GM12874 (cell line): ENCODE measurements at regions not wholly inside any gene's neighbourhood (a gene's known extent, or its start where the extent isn't known, plus 50 kb on each side); places are given as distances from the start of the nearest gene placed in this dataset.

ENCODE experiments used
- TF ChIP-seq, protein P1 (sequence below): IDR thresholded peaks from 2 replicates; pipeline ENCODE4 v1.5.1; 2011; ENCODE audit warnings: low read depth, mild to moderate bottlenecking, control low read depth, low read length, moderate library complexity; ENCODE audit not compliant: insufficient read depth

DNA sequence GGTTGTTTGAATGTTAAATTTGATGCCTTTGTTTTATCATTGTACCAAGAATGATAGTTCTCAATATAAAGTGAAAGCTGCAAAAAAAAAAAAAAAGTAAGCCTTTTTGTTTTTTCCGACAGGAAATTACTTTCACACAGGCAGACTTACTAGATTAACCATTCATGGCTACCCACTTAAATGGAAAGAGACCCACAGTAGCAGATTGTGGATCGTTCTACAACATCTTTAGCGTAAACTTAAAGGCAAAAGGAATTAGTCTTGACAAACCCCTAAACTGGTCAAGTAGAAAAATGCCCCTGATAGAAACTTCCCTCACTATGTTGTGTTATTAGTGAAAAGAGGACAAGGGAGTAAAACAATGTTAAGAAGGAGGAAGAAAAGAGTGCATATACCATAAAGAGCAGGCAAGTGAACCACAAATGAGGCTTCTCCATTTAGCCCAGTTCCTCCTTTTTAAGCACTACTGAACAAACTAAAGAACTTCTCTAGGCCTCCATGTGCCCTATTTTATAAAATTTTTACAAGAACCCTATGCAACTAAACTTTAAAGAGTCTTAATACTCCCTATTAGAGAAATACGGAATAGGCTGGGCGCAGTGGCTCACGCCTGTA is 1560.3 kb downstream of the MRPL39 start:
- TF ChIP-seq, protein P1, sequence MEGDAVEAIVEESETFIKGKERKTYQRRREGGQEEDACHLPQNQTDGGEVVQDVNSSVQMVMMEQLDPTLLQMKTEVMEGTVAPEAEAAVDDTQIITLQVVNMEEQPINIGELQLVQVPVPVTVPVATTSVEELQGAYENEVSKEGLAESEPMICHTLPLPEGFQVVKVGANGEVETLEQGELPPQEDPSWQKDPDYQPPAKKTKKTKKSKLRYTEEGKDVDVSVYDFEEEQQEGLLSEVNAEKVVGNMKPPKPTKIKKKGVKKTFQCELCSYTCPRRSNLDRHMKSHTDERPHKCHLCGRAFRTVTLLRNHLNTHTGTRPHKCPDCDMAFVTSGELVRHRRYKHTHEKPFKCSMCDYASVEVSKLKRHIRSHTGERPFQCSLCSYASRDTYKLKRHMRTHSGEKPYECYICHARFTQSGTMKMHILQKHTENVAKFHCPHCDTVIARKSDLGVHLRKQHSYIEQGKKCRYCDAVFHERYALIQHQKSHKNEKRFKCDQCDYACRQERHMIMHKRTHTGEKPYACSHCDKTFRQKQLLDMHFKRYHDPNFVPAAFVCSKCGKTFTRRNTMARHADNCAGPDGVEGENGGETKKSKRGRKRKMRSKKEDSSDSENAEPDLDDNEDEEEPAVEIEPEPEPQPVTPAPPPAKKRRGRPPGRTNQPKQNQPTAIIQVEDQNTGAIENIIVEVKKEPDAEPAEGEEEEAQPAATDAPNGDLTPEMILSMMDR = no peak

DNA sequence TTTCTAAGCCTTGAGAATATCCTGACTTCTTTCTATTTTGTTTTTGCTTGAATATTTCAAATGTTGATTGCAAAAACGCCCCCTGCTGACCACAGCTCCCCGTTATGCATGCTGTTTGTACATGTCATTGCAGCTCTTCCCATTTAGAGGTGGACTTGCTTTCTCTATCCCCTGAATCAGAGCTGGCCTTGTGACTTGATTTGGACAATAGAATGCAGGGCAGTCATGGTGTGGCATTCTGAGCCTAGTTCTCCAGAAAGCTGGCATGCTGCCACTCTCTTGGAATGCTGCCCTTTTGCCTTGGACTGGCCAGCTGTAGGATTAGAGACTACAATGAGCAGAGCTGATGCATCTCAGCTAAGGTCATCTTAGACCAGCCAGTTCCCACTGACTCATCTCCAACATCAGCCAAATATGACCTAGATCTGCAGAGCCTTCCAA is 1561.5 kb downstream of the MRPL39 start:
- TF ChIP-seq, protein P1 = 0 out of 2 replicates have a peak, but pooled peaks have one; percentile 14

DNA sequence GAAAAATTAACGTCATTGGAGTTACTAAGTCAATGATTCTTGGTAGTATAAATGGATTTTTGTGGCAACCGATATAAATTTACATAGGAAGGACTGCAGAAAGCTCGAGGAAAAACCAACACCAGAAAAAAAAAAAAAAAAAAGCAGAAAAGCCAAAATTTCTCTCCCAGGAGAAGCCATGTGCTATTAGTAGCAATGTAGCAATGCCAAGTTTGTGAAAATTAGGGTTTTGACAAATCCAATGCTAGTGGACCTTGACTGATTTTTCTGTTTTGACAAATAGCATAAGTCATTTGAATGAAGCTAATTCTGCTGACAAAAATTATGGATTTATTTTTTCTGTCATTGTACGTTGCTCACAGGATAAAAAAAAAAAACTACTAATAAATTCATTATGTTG is 1561.9 kb downstream of the MRPL39 start:
- TF ChIP-seq, protein P1 = no peak

DNA sequence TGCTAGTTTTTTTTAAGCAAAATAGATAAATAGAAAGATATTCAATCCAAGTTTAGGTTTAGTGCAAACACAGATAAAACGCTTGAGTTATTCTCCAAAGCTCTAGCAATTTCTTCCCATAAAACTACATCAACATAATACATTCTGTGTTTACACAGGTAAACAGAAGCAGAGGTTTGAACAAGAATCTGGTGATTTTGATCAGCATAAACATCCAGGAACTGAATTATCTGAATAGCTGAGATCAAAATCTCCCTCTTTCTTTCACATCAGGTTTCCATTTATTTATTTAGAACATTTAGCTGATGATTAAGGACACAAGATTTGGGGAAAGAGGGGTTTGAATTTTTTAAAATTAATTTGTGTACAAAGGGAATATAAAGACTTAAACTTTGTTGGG is 1564.6 kb downstream of the MRPL39 start:
- TF ChIP-seq, protein P1 = no peak

DNA sequence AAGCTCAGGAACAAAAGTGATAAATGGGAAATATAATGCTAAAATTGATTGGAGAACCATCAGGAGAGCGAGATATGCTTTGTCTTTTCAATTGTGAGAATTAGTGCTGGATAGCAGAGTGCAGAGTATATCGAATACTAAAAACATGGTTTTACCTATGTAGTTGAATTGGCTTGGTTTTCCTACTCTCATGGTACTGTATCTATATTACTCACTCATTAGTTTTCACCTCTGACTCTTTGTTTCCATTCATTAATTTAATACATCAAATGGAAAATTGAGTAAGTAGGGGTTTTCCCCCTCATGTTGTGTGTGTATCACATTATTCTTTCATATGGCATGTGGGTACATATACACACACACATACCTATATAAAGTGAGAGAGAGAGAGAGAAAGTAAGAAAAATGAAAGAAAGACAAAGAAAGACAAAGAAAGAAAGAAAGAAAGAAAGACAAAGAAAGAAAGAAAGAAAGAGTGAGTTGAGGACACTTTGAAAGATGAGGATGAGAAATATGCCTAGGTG is 1574.5 kb downstream of the MRPL39 start:
- TF ChIP-seq, protein P1 = no peak

DNA sequence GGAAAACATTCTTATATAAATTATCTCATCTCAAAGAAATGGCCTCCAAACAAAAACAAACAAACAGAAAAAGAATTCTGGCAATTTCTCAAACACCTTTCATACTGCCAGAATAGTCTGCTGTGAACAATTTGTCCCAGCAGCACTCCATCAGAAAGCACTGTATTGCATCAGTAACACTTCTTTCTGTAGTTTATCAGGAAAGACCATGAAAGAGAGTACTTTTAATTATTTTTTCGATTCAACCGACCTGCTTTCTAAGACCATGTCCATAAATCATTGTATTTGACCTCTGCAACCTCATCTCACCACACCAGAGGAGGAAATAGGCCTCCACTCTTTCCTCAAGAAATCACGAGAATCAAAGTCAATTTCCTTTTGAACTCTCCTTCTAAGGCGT is 1579.9 kb downstream of the MRPL39 start:
- TF ChIP-seq, protein P1 = no peak

DNA sequence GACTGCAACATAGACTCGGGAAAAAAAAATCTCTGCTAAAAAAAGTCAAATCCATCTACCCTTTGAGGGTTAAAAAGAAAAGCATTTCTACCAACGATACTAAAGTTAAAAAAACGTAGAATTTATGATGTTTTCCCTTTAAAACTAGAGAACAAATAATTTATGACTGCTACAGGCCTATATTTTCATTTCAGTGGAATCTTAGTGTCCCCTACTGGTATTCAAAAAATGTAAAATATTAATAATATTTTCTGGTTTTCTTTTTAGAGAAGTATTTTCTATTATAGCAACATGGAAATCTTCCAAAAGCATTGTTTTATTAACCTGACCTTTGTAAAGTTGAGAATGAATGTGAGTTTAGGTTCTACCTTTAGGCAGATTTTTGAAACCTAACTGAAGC is 1582.2 kb downstream of the MRPL39 start:
- TF ChIP-seq, protein P1 = no peak
